NCI-H1105 treated with DMSO at 0.1 percent for 48 hours (cell line): ENCODE measurements at regions not wholly inside any gene's neighbourhood (a gene's known extent, or its start where the extent isn't known, plus 50 kb on each side); places are given as distances from the start of the nearest gene placed in this dataset.
"Not testable (repeated sequence)": the region's sequence is repeated elsewhere in the genome, so short reads cannot be mapped to it uniquely, and the experiment has no call there.

Experiments used
- DNase-seq: peaks from one replicate; lab custom pipeline; 2025; lab: John Stamatoyannopoulos, UW

DNA sequence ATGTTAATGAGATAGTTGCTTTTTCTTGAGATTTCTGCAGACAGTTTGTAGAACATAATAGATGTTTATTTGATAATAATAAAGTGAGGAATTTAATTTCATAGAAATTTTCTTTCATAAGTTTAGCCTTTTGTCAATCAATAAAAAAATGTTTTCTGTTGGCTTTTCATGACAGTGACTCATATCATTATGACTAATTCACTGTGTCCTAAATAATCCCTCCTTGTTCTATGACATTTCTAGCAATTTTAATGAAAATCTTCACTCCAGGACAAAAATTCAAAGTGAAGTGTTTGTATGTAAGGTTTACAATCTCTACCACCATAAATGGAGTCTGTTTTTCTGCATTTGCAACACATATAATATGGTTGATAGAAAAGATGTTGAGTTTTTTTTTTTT, 109.9 kb downstream of the UTRN start:
- no peak for DNase-seq

DNA sequence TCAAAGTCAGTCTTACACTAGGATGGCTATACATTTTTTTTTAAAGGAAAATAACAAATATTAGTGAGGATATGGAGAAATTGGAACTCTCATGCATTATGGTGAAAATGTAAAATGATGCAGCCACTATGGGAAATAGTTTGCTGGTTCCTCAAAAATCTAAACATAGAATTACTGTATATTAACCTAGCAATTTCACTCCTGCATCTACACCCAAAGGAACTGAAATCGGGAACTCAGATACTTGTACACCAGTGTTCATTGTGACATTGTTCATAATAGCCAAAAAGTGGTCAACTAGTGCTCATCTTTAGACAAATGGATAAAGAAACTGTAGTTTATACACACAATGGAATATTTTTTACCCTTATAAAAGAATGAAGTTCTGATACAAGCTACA, 110.7 kb downstream of the UTRN start:
- no peak for DNase-seq

DNA sequence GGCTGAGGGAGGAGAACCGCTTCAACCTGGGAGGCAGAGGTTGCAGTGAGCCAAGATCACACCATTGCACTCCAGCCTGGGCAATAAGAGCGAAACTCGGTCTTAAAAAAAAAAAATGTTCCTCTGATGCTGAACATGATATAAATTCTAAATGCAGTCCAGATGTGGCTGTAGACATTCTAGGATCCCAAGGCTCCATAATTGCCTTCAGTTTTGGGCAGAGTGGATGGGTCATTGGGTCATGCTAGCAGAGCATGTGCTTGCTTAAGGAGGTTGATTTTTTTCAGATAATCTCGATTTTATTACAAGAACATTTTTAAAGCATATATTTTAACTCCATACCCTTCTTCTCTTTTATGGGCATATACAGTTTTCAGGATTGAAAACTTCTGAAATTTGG, 112.0 kb downstream of the UTRN start:
- DNase-seq = no peak

DNA sequence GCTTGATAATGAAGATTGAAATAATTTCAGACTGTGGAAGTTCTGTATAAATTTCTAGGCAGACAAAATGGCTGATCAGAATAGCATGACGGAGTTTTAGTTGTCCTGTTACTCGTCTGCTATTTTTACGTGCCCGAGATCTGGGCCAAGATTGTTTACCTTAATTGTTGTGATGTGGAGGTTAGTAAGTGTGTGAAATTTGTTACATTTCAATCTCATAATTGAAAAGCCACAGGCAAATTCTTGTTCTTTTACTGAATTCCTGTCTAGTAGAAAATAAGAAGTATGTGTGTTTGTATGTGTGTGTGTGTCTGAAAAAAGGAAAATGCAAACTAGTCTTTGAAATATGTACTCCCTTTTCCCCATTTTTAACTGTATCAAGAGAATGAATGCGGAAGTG, 115.2 kb downstream of the UTRN start:
- DNase-seq = no peak

DNA sequence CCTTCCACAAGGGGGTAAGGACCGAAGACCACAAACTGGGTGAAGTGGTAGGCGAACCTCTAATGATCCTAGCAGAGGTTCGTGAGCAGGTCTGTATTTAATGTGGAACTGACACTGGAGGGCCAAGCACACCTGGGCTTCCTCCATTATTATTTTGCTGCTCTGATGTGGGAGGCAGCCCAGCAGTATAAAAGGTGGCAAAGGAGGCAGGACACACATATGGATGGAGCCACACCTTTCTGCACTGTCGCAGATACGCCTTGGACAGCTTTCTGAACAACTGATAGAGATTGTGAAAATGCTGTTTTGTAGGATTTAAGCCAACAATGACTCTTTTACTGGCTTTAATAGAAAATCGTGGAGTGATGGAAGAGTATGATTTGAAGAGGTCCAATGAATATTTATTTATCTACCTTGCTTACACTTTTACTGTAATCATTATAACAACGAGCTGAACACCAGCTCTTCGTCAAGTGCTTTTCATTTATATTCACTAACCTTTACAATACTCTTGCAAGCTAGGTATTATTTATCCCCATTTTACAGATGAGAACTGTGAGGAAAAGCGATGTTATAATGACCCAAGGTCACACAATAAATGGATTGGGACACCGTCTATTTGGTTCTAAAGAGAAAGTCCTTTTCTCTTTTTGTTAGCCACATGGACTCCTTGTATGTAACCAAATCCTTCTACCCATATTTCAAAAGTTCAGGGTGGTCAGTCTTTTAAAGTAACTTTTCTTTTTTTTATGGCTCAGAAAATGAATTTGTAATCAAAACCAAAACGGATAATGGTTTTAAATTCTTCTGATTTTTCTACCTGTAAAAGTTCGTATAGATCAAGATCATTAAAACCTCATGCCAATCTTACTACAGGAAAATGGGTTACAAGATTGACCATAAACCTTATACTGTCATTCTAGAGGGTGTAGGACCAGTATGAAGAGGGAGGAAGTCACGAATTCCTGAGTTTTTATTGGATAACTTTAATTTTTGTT, 116.9 kb downstream of the UTRN start:
- DNase-seq = no peak

DNA sequence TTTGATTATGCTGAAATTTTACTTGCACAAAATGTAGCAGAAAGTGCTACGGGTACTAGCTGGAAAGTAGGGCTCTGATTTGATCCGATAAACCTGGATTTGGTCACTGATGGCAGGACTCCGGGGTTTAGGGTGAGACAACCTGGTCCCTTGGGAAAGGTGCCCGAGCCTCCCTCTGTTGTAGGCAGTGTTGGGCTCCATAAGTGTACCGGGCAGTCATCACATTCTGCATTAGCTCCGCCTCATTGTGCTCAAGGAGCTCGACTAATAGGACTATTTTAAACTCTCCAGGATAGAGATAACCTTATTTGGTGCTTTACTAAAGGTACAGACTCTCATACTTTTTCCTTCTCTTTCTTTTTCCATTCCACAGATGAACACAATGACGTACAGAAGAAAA, 117.6 kb downstream of the UTRN start:
- no peak for DNase-seq

DNA sequence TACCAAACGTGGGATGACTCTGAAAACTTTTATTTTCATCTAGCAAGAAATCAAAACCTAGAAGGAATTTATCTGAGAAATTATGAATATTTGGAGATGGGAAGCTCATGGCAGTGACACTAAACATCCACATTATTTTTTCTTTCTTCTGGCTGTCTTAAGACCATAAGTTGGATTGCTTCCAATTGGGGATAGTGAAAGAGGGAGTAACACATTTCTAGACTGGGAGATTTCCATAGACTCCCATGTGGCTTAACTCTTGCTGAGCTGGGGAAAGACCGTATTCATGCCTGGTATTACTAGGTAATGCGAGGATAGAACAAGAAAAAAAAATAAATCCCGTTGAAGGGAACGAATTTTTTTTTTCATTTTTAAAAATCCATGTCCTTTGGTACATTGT, 120.0 kb downstream of the UTRN start:
- no peak for DNase-seq

DNA sequence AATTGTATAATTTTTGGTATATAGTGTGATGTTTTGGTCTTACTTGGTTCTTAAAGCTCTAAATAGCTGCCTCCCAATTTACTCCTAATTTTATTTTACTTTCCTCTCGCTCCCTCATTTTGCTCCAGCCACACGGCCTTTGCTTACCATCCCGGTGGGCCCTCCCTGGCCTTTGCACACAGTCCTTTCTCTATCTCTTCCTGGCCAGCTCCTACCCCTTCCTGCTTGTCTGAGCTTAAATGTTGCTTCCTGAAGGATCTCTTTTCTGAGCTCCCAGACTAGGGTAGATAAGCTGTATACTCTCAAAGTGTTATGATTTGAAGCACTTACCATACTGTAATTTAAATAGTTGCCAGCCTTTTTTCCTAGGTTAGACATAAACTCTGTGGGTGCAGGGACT, 121.7 kb downstream of the UTRN start:
- no peak for DNase-seq

DNA sequence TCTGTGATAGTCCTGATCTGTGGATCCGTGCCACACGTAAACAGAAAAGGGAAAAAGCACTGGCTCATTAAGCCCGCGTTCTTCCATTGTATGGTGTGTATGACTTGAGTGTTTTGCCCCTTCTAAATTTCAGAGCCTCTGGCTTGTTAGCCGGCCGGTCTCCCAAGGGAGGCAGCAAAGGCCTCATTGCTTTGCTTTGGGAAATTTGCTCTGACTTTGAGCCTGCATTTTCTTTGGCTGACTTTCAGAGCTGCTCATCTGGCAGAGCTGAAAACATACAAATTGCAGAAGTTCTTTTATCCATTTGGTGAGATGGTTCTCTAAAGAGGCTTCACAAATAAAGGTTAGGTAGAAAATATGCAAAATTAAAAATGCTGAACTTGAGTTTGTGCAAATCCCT, 123.0 kb downstream of the UTRN start:
- DNase-seq = no peak

DNA sequence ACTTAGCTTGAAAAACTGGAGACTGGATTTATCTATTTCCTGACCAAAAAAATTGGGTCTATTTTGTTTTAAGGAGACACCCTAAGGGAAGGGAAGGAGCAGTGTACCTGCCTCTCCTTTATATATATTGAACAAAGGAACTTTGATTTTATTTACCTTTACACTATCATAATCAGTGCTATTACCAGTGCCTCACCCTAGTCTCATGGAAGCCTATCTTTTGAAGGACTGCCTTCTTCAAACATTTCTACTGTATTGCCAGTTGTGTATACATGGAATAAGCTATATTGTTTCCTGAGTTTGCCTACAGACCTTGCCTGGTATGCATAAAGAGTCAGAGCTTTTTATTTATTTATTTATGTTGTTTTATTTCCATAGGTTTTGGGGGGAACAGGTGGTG, 124.9 kb downstream of the UTRN start:
- DNase-seq = no peak

DNA sequence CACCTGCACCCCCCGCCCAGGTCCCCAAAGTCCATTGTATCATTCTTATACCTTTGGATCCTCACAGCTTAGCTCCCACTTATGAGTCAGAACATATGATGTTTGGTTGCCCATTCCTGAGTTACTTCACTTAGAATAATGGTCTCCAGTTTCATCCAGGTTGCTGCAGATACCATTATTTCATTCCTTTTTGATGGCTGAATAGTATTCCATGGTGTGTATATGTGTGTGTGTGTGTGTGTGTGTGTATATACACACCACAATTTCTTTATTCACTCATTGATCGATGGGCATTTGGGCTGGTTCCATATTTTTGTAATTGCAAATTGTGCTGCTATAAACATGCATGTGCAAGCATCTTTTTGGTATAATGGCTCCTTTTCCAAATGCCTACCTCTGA, 125.4 kb downstream of the UTRN start:
- DNase-seq = not testable (repeated sequence)

DNA sequence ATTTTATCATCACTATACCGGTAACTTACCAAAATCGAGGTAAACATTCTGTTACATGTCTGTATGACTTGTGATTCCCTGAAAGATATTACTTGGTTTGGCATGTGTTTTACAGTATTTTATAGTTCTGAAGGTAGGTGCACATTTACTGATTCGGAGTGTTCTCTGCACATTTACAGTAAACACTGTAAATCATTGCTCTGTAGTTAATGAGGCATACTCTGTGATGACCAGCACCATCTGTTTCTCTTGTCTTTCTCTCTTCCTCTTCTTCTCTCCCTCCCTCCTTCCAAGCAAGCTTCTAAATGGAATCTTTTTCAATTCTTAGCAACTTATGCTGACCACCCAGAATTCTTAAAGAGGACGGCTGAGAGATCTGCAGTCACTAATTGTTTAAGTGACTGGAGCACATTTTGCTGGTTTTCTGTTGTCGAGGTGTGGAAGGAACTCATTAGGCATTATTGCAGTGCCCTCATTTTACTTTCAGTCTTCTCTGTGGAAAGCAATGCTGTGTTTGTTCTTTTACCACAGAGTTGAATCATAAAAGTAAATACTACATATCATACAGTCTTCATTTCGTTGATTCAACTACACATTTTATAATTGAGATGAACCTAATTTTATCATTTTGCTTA, 126.5 kb downstream of the UTRN start:
- no peak for DNase-seq

DNA sequence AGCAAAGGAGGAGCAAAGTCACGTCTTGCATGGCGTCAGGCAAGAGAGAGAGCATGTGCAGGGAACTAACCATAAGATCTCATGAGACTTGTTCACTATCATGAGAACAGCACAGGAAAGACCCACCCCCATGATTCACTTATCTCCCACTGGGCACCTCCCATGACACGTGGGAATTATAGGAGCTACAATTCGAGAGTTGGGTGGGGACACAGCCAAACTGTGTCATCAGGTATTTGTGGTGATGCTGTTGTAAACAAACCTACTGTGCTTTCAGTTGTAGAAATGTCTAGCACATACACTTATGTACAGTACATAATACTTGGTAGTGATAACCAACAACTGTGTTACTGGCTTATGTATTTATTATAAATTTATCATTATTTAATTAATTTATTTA, 128.3 kb downstream of the UTRN start:
- no peak for DNase-seq

DNA sequence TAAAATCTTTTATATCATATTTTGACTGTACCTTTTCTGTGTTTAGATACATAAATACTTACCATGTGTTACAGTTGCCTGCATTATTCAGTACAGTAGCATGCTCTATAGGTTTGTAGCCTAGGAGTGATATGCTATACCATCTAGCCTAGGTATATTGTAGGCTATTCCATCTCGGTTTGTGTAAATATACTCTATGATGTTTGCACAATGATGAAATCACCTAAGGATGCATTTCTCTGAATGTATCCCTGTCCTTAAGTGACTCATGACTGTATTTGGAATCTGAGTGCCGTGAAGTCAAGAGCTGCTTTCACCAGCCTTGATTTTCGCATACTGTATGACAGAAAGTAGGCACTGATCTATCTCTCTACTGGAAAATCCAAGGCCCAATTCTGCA, 129.9 kb downstream of the UTRN start:
- DNase-seq = no peak

DNA sequence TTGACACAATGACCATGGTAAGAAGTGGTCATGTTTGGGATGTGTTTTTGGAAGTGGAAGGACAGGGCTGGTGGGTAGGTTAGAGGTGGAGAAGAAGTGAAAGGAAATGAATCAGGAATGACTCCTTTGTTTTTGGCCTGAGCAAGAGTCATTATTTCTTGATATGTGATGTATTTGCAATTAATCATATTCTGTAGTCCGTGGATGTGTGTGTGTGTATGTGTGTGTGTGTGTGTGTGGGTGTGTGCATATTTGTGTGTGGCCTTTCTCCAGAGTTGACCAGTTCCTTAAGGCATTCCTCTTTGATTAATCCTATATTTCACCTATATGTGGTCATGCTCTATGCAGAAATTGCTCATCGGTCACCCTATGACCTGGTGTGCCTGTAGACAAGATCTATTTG, 130.7 kb downstream of the UTRN start:
- DNase-seq = no peak

DNA sequence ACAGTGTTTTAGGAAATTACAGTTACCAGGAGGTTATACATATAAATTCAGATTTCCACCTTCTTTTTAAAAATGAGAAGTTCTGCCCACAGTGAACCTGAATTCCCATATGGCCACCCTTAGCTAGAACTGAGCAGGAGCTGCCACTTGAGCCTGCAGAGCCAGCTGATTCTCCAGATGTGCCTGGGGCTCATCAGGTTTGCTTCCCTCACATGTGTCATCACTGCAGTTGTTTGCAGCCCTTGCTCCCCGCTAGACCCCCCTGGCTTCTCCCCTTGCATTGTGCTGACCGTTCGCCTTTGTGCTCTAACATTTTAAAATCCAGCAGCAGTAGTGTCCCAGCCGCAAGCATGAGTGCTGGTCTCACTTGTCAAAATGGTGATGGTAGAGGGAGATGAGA, 131.1 kb downstream of the UTRN start:
- no peak for DNase-seq

DNA sequence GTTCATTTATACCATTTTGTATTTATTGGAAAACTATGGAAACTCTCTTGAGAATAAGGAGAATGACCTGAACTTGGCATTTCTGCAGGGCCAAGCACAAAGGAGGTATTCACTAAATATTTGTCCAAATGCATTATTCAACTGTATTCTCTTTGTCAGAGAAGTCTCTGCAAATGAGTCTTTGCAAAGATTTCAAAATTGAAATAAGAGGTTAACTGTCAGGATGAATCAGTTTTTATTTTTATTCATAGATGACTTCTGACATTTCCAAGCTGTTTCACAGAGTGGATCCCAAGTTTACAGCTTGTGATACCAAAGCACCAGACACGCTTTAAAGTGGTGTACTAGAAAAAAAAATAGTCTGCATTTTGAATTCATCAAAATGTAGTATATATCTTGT, 131.6 kb downstream of the UTRN start:
- DNase-seq = no peak

DNA sequence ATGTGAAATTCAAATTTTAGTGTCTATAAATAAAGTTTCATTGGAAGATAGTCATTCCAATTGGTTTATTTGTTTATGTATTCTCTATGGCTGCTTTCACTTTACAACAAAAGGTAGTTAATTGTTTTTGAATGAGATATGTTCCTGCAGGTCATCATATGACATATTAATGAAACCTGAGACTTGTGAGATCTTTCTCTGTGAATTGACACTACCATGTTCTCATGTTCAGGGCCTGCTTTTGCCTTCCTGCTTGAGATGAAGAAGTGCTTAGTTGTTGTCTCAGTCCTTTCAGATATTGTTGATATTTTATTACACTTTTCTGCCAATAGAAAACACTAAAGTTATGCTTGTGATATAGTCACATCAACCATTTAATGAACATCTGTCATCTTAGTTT, 132.5 kb downstream of the UTRN start:
- peak; percentile 41 for DNase-seq

DNA sequence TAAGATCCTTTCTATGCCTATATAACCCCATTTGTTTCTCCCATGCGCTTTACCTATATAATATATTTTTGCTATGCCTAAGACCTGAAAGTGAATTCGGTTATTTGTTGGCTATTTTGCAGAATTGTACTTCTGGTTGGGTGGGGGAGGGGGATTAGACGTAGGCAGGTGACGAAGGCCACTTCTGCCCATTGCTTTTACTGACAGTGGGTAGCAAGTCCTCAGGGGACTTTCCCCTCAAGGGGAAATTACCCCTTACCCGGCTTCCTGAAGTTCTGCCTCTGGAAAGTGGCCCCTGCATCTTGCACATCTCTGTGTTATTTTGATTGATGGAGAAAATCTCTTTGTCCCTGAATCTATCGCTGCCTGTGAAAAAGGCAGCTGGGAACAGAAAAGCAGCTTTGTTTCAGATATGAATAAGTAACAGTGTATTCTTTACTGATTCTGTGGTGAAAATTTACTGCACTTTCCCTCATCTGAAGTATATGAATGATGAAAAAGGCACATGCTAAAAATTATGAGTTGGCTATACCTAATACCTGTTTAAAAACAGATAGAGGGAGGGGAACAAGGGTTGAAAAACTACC, 133.9 kb downstream of the UTRN start:
- no peak for DNase-seq

DNA sequence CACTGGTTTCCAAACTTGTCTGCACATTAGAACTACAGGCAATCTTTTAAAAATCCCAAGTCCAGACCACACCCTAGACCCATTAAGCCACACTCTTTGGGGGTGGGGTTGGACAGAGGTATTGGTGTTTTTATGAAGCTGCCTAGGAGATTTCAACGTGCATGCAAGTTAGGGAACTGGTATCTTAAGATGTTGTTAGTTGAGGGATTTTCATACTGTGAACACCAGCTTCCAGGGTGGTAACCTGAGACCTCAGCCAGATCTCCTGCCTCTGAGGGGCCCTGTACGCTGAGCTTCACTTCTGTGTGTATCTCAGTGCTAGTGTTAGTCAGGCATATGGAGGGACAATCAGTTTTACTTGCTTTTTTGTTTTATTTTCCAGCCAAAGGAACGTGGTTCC, 138.0 kb downstream of the UTRN start:
- no peak for DNase-seq

DNA sequence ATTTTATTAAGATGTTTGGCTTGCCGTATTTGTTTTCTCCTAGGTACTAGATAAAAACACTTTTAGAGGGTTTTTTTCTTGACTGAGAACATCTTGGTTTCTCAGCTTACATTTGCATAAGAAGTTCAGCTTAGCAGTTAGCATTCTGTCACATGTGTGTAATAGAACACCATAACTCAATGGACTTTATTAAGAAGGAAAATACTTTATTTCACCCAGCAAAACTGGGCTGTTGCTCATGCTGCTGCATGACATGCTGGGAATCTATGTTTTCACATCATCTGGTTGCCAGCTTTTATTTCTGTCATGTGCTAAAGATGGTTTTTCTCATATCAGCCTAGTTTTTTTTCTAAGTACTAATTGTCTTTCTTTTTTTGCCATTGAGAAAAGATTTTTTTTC, 144.6 kb downstream of the UTRN start:
- no peak for DNase-seq

DNA sequence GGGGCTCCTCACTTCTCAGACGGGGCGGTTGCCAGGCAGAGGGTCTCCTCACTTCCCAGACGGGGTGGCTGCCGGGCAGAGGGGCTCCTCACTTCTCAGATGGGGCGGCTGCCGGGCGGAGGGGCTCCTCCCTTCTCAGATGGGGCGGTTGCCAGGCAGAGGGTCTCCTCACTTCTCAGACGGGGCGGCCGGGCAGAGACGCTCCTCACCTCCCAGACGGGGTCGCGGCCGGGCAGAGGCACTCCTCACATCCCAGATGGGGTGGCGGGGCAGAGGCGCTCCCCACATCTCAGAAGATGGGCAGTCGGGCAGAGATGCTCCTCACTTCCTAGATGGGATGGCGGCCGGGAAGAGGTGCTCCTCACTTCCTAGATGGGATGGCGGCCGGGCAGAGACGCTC, 148.3 kb downstream of the UTRN start:
- not testable (repeated sequence) for DNase-seq

DNA sequence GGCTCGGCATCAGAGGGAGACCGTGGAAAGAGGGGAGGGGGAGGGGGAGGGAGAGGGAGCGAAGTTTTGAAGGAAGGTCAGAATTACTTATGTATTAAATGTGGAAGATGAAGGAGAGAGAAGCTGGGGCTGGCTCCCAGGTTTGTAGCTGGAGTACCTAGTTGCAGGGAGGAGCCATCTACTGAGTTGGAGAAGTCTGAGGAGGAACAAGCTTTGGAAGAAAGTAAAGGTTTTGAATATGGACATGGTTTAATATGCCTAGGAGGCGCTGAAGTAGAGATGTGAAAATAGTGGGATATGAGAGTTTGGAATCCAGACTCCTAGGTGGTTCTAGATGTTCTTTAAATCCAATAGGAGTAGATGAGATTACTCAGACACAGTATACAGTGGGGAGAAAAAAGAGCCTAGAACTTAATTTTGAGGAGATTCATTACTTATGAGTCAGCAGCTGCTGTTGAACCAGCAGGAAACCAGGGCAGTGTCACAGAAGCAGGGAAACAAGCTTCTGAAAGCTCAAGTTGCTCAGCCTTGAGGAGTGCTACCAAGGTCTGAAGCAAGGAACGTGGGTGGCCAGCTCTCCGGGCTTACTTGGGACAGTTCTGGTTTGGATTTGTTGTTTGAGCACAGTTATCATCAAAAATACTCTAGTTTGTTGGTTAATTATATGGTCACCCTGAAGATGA, 149.3 kb downstream of the UTRN start:
- no peak for DNase-seq
